Astrocyte of the cerebellum (primary cell): ENCODE measurements at regions not wholly inside any gene's neighbourhood (a gene's known extent, or its start where the extent isn't known, plus 50 kb on each side); places are given as distances from the start of the nearest gene placed in this dataset.

Source experiments
- DNase-seq: peaks from one replicate; pipeline ENCODE4 v3.0.0-alpha.2; 2011; ENCODE audit warnings: low read depth
- H3K4me3 ChIP-seq: 2 replicates; pipeline ENCODE4 v1.5.1; 2011; ENCODE audit warnings: mild to moderate bottlenecking, low read depth, low read length, moderate library complexity
- in situ Hi-C: cut with HindIII; loops from 2 replicates; pipeline ENCODE4 v1.10.0; 2017; ENCODE audit warnings: low sequenced_read_pairs
- TF ChIP-seq, protein P1 (sequence below): IDR thresholded peaks from 2 replicates; pipeline ENCODE4 v1.5.1; 2012; ENCODE audit warnings: low read length, low read depth, moderate library complexity, mild to moderate bottlenecking; ENCODE audit errors: missing control alignments

DNA sequence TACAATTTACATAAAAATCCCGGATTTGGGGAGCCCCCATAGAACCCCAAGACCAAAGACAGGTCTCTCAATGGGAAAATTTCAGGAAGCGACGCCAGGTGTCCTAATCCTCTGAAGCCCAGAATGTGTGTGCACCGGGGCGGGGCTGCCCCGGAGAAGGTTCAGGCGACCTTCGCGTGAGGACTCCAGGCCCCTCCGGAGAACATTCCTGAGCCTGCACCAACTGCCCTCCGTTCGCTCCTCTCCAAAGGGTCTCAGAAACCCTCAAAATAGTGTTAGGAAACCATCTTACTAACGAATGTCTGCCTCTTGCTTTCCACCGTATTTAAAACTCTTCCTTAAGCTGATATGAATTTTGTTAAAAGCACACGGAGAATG lies 78.5 kb upstream of the INSIG1 start:
- no peak for DNase-seq
- TF ChIP-seq, protein P1, sequence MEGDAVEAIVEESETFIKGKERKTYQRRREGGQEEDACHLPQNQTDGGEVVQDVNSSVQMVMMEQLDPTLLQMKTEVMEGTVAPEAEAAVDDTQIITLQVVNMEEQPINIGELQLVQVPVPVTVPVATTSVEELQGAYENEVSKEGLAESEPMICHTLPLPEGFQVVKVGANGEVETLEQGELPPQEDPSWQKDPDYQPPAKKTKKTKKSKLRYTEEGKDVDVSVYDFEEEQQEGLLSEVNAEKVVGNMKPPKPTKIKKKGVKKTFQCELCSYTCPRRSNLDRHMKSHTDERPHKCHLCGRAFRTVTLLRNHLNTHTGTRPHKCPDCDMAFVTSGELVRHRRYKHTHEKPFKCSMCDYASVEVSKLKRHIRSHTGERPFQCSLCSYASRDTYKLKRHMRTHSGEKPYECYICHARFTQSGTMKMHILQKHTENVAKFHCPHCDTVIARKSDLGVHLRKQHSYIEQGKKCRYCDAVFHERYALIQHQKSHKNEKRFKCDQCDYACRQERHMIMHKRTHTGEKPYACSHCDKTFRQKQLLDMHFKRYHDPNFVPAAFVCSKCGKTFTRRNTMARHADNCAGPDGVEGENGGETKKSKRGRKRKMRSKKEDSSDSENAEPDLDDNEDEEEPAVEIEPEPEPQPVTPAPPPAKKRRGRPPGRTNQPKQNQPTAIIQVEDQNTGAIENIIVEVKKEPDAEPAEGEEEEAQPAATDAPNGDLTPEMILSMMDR, result no peak
- in situ Hi-C loops, result no loop called here
- no peak overlapping the region for H3K4me3 ChIP-seq

DNA sequence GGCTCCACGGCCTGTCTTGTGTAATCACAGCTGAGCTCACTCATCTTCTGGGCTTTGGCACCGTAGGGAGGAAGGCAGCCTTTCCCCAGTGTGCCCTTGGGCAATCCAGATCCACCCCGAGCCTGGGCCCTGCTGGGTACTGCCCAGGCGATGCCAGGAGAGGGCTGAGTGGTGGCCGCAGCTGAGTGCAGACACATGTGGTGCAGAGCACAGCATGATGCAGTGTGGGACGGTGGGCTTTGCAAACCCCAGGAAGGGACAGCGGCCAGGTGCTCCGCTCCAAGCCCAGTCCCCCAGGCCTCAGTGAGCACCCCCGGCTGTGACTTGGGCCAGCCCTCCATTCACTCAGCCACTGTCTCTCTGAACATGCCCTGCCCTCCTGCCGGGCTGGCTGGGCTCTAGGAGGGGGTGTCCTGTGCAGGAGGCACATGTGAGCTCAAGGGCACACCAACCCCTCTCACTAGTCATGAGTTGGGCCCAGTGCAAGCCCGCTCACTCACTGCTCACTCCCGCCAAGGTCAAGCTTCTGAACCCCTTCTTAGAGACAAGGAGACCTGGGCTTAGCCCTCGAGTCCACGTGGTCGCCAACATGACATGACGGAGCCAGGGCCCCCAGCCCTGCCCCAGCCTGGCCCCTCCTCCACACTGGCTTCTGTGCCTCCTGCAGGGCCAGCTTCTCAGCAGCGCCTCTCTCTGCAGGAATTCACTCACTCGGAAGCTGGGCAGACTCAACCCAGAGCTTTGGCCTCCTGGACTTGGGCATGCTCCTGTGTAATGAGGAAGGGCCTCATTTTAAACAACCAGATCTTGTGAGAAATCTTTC lies 77.5 kb upstream of the INSIG1 start:
- TF ChIP-seq, protein P1, result no peak
- in situ Hi-C loops, result no loop called here
- DNase-seq, result no peak
- no peak overlapping the region for H3K4me3 ChIP-seq

DNA sequence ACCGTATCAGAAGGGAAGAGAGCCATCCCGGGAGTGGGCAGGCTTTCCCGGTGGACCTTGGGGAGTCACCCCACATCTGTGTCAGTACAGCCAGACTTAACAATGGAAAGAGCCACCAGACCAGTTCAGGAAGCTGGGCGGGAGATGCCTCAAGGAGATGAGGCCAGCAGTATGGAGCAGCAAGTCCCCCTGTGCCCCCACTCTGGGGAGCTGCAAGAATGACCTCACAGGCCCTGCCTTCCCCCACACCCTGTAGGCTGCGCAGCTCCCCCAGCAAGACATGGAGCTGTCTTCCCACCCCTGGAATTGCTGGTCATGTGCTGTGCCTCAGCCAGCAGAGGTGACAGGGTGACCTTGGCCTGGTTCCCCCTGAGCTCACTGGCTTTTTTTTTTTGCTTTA lies 76.8 kb upstream of the INSIG1 start:
- DNase-seq, result no peak
- no peak overlapping the region for H3K4me3 ChIP-seq
- TF ChIP-seq, protein P1, result no peak
- in situ Hi-C loops, result no loop called here

DNA sequence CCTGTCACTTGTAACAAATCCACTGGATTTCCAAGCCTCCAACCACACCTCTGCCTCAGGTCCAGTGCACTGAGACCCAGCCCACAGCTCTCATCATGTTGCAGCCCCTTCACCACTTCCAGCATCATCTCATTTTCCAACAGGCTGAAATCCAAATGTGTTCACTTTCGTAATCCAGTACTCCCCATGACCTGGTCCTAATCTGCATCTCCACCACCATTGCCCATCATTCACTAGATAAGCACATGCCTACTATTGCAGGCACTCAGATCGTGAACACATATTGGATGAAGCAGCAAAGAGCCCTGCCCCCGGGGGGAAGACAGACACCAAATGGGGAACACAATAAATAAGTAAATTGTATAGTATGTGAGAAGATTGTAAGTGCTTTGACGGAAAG lies 76.1 kb upstream of the INSIG1 start:
- TF ChIP-seq, protein P1, result no peak
- H3K4me3 ChIP-seq, result no peak overlapping the region
- no peak for DNase-seq
- in situ Hi-C loops, result no loop called here

DNA sequence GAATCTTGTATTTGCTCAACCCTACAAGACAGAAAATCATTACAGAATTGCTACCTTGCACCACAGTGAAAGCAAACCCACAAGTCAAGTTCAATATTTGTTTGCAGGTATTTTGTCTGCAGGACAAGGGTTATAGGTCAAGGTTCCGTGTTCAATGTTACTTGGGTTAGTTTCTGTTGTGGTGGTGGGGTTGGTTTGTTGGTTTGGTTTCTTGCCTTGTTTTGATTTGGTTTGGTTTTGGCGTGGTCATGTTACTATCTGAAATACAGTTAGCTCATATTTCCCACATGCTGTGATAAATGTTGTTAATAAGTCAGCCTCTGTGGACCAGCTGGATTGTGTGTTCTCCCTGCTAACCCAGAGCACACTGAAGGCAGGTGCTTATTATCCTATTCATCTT lies 75.6 kb upstream of the INSIG1 start:
- in situ Hi-C loops, result no loop called here
- DNase-seq, result peak; percentile 66
- TF ChIP-seq, protein P1, result no peak
- H3K4me3 ChIP-seq, result no peak overlapping the region

DNA sequence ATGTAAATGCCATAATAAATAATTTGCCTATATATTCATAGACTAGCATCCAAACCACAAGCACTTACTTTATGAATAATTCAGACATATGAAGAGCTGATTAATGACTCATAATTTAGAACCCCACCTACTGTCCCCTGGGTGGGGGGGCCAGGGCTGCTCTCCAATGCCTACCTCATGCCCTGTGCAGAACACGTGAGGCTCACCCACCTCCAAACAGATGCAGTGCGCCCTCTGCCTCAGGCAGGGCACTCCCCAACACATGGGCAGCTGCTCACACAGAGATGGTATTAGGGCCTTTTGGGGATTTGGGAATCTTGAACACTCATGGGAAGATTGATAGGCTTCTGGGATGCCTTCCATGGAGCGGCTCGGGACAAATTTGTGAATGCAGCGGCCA lies 75.1 kb upstream of the INSIG1 start:
- TF ChIP-seq, protein P1, result no peak
- in situ Hi-C loops, result no loop called here
- no peak overlapping the region for H3K4me3 ChIP-seq
- DNase-seq, result no peak
